ENCODE measurements at regions not wholly inside any gene's neighbourhood (a gene's known extent, or its start where the extent isn't known, plus 50 kb on each side); places are given as distances from the start of the nearest gene placed in this dataset.

DNA sequence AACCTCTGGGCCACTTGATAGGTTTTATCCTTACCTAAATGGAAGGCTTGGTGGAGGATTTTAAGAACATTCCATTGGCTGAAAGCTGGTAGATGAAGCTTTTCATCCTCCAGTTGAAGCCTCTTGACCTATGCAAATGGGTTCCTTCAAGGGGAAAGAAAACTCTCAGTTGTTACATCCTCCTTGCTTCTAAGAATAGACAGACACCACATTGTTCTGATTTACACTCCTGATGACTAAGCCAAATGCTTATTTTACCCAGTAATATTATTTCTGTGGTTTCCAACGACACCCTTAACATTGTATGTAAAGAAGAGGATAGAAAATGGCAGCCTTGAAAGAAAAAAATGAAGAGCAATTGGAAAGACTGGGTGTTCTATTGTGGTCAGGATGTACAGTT is 480.5 kb downstream of the OTOL1 start:
- TF ChIP-seq, protein P1, sequence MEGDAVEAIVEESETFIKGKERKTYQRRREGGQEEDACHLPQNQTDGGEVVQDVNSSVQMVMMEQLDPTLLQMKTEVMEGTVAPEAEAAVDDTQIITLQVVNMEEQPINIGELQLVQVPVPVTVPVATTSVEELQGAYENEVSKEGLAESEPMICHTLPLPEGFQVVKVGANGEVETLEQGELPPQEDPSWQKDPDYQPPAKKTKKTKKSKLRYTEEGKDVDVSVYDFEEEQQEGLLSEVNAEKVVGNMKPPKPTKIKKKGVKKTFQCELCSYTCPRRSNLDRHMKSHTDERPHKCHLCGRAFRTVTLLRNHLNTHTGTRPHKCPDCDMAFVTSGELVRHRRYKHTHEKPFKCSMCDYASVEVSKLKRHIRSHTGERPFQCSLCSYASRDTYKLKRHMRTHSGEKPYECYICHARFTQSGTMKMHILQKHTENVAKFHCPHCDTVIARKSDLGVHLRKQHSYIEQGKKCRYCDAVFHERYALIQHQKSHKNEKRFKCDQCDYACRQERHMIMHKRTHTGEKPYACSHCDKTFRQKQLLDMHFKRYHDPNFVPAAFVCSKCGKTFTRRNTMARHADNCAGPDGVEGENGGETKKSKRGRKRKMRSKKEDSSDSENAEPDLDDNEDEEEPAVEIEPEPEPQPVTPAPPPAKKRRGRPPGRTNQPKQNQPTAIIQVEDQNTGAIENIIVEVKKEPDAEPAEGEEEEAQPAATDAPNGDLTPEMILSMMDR (IDR thresholded peaks at IDR 0.05) = no peak
- TF ChIP-seq POLR2A (IDR thresholded peaks at IDR 0.05) = no peak

Measured in gastroesophageal sphincter (tissue), 3 donors.